Panc1 (cell line): ENCODE measurements at regions not wholly inside any gene's neighbourhood (a gene's known extent, or its start where the extent isn't known, plus 50 kb on each side); places are given as distances from the start of the nearest gene placed in this dataset.

ENCODE experiments used
- ATAC-seq: fragments of 200-7000 bp; cut with Tn5 transposase; 2 replicates; pipeline ENCODE4 v1.9.1; 2020; ENCODE audit warnings: mild to moderate bottlenecking, moderate library complexity
- BruUV-seq: library from RNA; stranded (reverse); fragments of 400-500 nt; replicated peaks from 2 replicates; lab custom pipeline; 2021; lab: Mats Ljungman, UMichigan
- CTCF ChIA-PET: fragments of 300-600 bp; sonication (Branson Sonifier 250); formaldehyde crosslinking; loops from one replicate; lab custom pipeline; 2022; ENCODE audit warnings: antibody characterized with exemption; lab: Charles Lee
- POLR2A ChIA-PET: fragments of 300-600 bp; sonication (Branson Sonifier 250); formaldehyde crosslinking; loops from one replicate; lab custom pipeline; 2022; ENCODE audit warnings: antibody characterized with exemption; lab: Charles Lee
- DNase-seq: peaks from one replicate; pipeline ENCODE4 v3.0.0-alpha.2; 2010; ENCODE audit warnings: low read depth, low spot score
- H3K27ac ChIP-seq: 2 replicates; pipeline ENCODE4 v1.5.1; 2011; ENCODE audit warnings: mild to moderate bottlenecking, low read length, inconsistent platforms
- H3K27me3 ChIP-seq: fragments of 200-500 bp; sonication (Bioruptor generic); 2 replicates; pipeline ENCODE4 v1.6.0; 2014; ENCODE audit warnings: low read length, inconsistent platforms; ENCODE audit not compliant: control insufficient read depth, insufficient read depth
- H3K36me3 ChIP-seq: fragments of 200-500 bp; sonication (Bioruptor generic); 2 replicates; pipeline ENCODE4 v1.5.1; 2014; ENCODE audit warnings: inconsistent platforms, mild to moderate bottlenecking, low read length, moderate library complexity; ENCODE audit not compliant: control insufficient read depth, insufficient read depth
- H3K4me1 ChIP-seq: 2 replicates; pipeline ENCODE4 v1.5.1; 2011; ENCODE audit warnings: inconsistent platforms, mild to moderate bottlenecking, low read length, moderate library complexity; ENCODE audit not compliant: control insufficient read depth, insufficient read depth
- H3K4me3 ChIP-seq, 2 experiments: 2 replicates each; pipeline ENCODE4 v1.5.1; 2011 to 2012; ENCODE audit warnings: low read depth in 2 of 2, low read length in 2 of 2, mild to moderate bottlenecking in 2 of 2, inconsistent platforms in 1 of 2, moderate library complexity in 1 of 2
- H3K9me3 ChIP-seq: fragments of 200-500 bp; sonication (Bioruptor generic); 2 replicates; pipeline ENCODE4 v1.5.1; 2014; ENCODE audit warnings: low read depth, mild to moderate bottlenecking, inconsistent platforms, low read length, moderate library complexity; ENCODE audit not compliant: control insufficient read depth, insufficient read depth
- CTCF ChIP-seq: fragments of 450-650 bp; IDR thresholded peaks from 2 replicates; pipeline ENCODE4 v1.5.1; 2017; ENCODE audit warnings: mild to moderate bottlenecking
- POLR2AphosphoS5 ChIP-seq: IDR thresholded peaks from 2 replicates; pipeline ENCODE4 v1.6.1; 2012; ENCODE audit warnings: mild to moderate bottlenecking, low read depth, low read length, moderate library complexity
- REST ChIP-seq, 2 experiments: IDR thresholded peaks; 2 replicates each; pipeline ENCODE4 v1.6.1; 2011 to 2012; ENCODE audit warnings: low read depth in 2 of 2, control low read depth in 1 of 2, low read length in 1 of 2, mild to moderate bottlenecking in 1 of 2, moderate library complexity in 1 of 2; ENCODE audit not compliant: insufficient read depth in 1 of 2
- SIN3A ChIP-seq: IDR thresholded peaks from 2 replicates; pipeline ENCODE4 v1.6.1; 2012; ENCODE audit warnings: low read depth, mild to moderate bottlenecking, low read length, moderate library complexity, borderline replicate concordance; ENCODE audit not compliant: insufficient read depth
- TCF7L2 ChIP-seq: IDR thresholded peaks from 2 replicates; pipeline ENCODE4 v1.6.1; 2011; ENCODE audit warnings: mild to moderate bottlenecking, low read depth, low read length, inconsistent platforms
- in situ Hi-C: cut with HindIII; loops from 2 replicates; pipeline ENCODE4 v1.10.0; 2016; ENCODE audit warnings: low sequenced_read_pairs, low pct_unique_long_range_greater_than_20kb
- intact Hi-C: fragments of 100-400 bp; cut with micrococcal nuclease; formaldehyde crosslinking; loops from one replicate; pipeline ENCODE4 v1.10.0; 2022; ENCODE audit not compliant: unreplicated experiment

GRCh38 chr2:35614640-35615039 is 740.9 kb upstream of the CRIM1 start:
- Histone ChIP-seq H3K36me3 (no peaks in the 10 kb centered on the region), H3K27ac (no peak overlapping the region), H3K9me3 (no peaks in the 10 kb centered on the region), H3K27me3 (no peaks in the 10 kb centered on the region), H3K4me1 (no peaks in the 10 kb centered on the region), H3K4me3 (no peak overlapping the region)
- ATAC-seq, result no peak
- POLR2A ChIA-PET, result no interaction called here
- DNase-seq, result no peak
- intact Hi-C loops, result no loop called here
- no TSS peak for BruUV-seq
- CTCF ChIA-PET, result no interaction called here
- TF ChIP-seq TCF7L2 (no peak), CTCF (no peak), POLR2AphosphoS5 (no peak), REST (IDR thresholded peaks at IDR 0.05; ENCODE audit: insufficient read depth in 1 of 2, low read depth in 2 of 2, low read length in 1 of 2) (no peak), SIN3A (no peak)
- in situ Hi-C loops, result no loop called here

- intact Hi-C loops, result no loop called here
- no peaks in the 10 kb centered on the region for H3K9me3 ChIP-seq
- DNase-seq, result no peak
These were observed 749.2 kb upstream of the CRIM1 start for GRCh38 chr2:35606394-35606793.

More at GRCh38 chr2:35606394-35606793, 749.2 kb upstream of the CRIM1 start:
- no peak overlapping the region for H3K4me3 ChIP-seq
- no peaks in the 10 kb centered on the region for H3K27me3 ChIP-seq
- POLR2A ChIA-PET, result no interaction called here
- no peaks in the 10 kb centered on the region for H3K4me1 ChIP-seq
- no peak overlapping the region for H3K27ac ChIP-seq
- no peak for ATAC-seq
- no peaks in the 10 kb centered on the region for H3K36me3 ChIP-seq
- in situ Hi-C loops, result no loop called here
- CTCF ChIA-PET, result no interaction called here
- no TSS peak for BruUV-seq
- TF ChIP-seq TCF7L2 (no peak), SIN3A (no peak), CTCF (no peak), POLR2AphosphoS5 (no peak), REST (IDR thresholded peaks at IDR 0.05; ENCODE audit: insufficient read depth in 1 of 2, low read depth in 2 of 2, low read length in 1 of 2) (no peak)
